Vagina (tissue), 2 donors: ENCODE measurements at regions not wholly inside any gene's neighbourhood (a gene's known extent, or its start where the extent isn't known, plus 50 kb on each side); places are given as distances from the start of the nearest gene placed in this dataset.

Experiments
- DNase-seq, 2 donors: peaks; one replicate each; pipeline ENCODE4 v3.0.0-alpha.2; 2017; ENCODE audit errors: extremely low spot score in 2 of 2
- H3K27ac ChIP-seq: fragments of 200-600 bp; sonication (generic); one replicate; pipeline ENCODE4 v1.5.1; 2019
- H3K27me3 ChIP-seq: fragments of 200-600 bp; sonication (generic); one replicate; pipeline ENCODE4 v1.5.1; 2019
- H3K36me3 ChIP-seq, 2 donors: fragments of 200-600 bp; sonication (generic); one replicate each; pipeline ENCODE4 v1.5.1; 2017 to 2019
- H3K4me1 ChIP-seq: fragments of 200-600 bp; sonication (generic); one replicate; pipeline ENCODE4 v1.5.1; 2019
- H3K4me3 ChIP-seq, 2 donors: fragments of 200-600 bp; sonication (generic); 1 replicate in 1 of 2; 2 replicates in 1 of 2; pipeline ENCODE4 v1.5.1; 2016 to 2019
- H3K9me3 ChIP-seq: fragments of 200-600 bp; sonication (generic); one replicate; pipeline ENCODE4 v1.5.1; 2019
- POLR2A ChIP-seq, 2 donors: fragments of 450-650 bp; IDR thresholded peaks; one replicate each; pipeline ENCODE4 v1.6.1; 2017; ENCODE audit warnings: antibody characterized with exemption in 2 of 2, mild to moderate bottlenecking in 2 of 2, moderate library complexity in 2 of 2
- POLR2AphosphoS5 ChIP-seq, 2 donors: sonication (generic); formaldehyde crosslinking; IDR thresholded peaks; one replicate each; pipeline ENCODE4 v1.9.0; 2017; ENCODE audit warnings: antibody characterized with exemption in 2 of 2, mild to moderate bottlenecking in 2 of 2, low read depth in 1 of 2; ENCODE audit not compliant: insufficient read depth in 1 of 2
- intact Hi-C: fragments of 100-400 bp; cut with DNase I; formaldehyde crosslinking; loops from one replicate; pipeline ENCODE4 v1.15.1; 2023
- TF ChIP-seq, protein P1 (sequence below), 3 experiments: fragments of 450-650 bp in 2 of 3; fragments of 200-600 bp in 1 of 3; sonication (generic) in 1 of 3; IDR thresholded peaks; one replicate each; pipeline ENCODE4 v1.5.1; 2017 to 2019; ENCODE audit warnings: antibody characterized with exemption in 3 of 3, mild to moderate bottlenecking in 2 of 3, moderate library complexity in 2 of 3

DNA sequence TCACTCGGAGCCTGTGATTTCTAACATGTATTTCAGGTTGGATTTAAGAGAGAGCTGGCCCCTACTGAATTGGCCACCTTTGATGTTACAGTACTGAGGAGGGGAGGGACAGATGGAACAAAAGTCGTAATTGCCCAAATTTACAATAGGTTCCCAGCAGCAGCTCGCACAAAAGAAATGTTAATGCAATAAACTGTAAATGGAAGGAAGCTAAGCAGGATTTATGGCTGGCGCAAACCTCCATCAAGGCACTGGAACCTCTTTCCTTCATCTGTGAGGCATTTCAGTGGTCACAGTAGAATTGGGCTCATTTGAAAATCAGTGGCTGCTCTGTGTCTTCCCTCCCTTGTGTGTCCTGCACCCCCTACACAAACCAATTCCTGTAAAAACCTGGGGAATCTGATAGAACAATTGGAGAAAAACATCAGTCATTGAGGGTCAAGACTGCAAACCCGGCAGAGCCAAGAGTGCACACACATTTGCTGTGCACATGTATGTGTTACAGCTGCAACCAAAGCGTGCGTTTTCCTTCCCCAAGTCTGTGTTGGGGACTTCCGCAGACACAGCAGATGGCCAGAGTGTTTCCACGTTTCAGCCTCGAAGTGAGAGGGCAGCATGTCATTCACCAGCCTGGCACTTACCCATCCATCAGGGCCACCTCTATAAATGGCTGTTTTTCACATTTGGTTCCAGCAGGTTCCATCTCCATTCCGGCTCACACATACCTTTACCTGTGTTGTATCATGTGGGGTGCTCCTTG is 192.8 kb downstream of the TM9SF2 start:
- H3K9me3 ChIP-seq, result no peaks in the 10 kb centered on the region
- DNase-seq, result no peak
- TF ChIP-seq POLR2AphosphoS5 (IDR thresholded peaks at IDR 0.05; ENCODE audit: insufficient read depth in 1 of 2, low read depth in 1 of 2) (no peak), POLR2A (IDR thresholded peaks at IDR 0.05) (no peak)
- TF ChIP-seq, protein P1, sequence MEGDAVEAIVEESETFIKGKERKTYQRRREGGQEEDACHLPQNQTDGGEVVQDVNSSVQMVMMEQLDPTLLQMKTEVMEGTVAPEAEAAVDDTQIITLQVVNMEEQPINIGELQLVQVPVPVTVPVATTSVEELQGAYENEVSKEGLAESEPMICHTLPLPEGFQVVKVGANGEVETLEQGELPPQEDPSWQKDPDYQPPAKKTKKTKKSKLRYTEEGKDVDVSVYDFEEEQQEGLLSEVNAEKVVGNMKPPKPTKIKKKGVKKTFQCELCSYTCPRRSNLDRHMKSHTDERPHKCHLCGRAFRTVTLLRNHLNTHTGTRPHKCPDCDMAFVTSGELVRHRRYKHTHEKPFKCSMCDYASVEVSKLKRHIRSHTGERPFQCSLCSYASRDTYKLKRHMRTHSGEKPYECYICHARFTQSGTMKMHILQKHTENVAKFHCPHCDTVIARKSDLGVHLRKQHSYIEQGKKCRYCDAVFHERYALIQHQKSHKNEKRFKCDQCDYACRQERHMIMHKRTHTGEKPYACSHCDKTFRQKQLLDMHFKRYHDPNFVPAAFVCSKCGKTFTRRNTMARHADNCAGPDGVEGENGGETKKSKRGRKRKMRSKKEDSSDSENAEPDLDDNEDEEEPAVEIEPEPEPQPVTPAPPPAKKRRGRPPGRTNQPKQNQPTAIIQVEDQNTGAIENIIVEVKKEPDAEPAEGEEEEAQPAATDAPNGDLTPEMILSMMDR (IDR thresholded peaks at IDR 0.05), result no peak
- H3K36me3 ChIP-seq, result no peaks in the 10 kb centered on the region
- intact Hi-C loops, result no loop called here
- H3K4me1 ChIP-seq, result no peaks in the 10 kb centered on the region
- H3K27me3 ChIP-seq, result no peaks in the 10 kb centered on the region
- no peak overlapping the region for H3K27ac ChIP-seq
- H3K4me3 ChIP-seq, result no peak overlapping the region

DNA sequence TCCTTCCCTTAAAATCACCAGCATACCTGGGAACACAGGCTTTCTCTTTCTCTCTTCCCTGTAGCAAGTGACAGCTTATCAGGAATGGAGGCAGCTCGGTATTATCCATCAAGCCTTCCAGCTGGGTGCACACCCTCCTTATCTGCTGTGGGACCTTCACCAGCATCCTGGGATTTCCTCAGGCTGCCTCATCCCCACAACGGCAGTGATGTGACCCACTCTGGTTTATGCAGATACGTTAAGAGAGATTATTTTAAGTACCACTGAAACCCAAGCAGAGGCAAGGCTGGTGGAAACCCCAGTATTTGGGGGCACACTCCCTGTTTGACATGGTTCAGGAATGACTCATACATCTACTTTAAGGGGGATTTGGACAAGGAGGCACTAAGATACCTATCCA is 192.1 kb downstream of the TM9SF2 start:
- DNase-seq, result no peak
- H3K36me3 ChIP-seq, result no peaks in the 10 kb centered on the region
- H3K27me3 ChIP-seq, result no peaks in the 10 kb centered on the region
- H3K4me1 ChIP-seq, result no peaks in the 10 kb centered on the region
- no peaks in the 10 kb centered on the region for H3K9me3 ChIP-seq
- H3K27ac ChIP-seq, result no peak overlapping the region
- intact Hi-C loops, result no loop called here
- H3K4me3 ChIP-seq, result no peak overlapping the region
- no peak for TF ChIP-seq POLR2AphosphoS5 (IDR thresholded peaks at IDR 0.05; ENCODE audit: insufficient read depth in 1 of 2, low read depth in 1 of 2)
- TF ChIP-seq, protein P1 (IDR thresholded peaks at IDR 0.05), result no peak
- no peak for TF ChIP-seq POLR2A (IDR thresholded peaks at IDR 0.05)

DNA sequence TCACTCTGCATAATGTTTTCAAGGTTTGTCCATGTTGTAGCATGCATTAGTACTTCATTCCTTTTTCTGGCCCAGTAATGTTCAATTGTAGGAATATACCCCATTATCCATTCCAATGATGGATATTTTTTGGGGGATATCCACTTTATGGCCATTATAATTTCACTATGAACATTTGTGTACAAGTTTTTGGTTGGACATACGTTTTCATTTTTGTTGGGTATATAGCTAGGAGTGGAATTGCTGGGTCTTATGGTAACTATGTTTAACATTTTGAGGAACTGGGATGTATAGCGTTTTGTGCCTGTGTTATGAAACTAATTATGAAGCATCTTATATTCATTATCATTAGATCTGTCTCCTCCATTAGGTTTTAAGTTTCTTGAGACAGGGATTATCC is 191.6 kb downstream of the TM9SF2 start:
- H3K27ac ChIP-seq, result no peak overlapping the region
- TF ChIP-seq, protein P1 (IDR thresholded peaks at IDR 0.05), result no peak
- TF ChIP-seq POLR2A (IDR thresholded peaks at IDR 0.05) (no peak), POLR2AphosphoS5 (IDR thresholded peaks at IDR 0.05; ENCODE audit: insufficient read depth in 1 of 2, low read depth in 1 of 2) (no peak)

DNA sequence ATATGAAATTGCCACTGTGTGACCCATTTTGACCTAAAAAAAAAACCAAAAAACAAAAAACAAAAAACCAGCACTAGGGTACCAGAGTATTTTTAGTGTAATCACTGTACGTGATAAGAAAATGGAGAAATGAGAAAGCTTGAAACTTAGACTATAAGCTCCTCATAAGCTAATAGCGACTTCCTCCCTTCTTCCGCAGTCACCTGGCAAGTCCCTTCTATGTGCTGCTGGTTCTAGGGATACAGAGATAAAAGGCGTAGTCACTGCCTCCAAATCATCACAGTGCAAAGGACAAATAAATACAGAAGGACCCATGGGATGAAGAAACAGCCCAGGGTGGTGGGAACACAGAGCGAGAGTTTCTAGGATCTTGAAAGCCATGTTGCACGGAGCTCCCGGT is 190.3 kb downstream of the TM9SF2 start:
- no peaks in the 10 kb centered on the region for H3K36me3 ChIP-seq
- TF ChIP-seq POLR2AphosphoS5 (IDR thresholded peaks at IDR 0.05; ENCODE audit: insufficient read depth in 1 of 2, low read depth in 1 of 2) (no peak), POLR2A (IDR thresholded peaks at IDR 0.05) (no peak)
- TF ChIP-seq, protein P1 (IDR thresholded peaks at IDR 0.05), result no peak
- H3K9me3 ChIP-seq, result no peaks in the 10 kb centered on the region
- no peak for DNase-seq
- intact Hi-C loops, result no loop called here
- H3K27ac ChIP-seq, result no peak overlapping the region
- no peak overlapping the region for H3K4me3 ChIP-seq
- no peaks in the 10 kb centered on the region for H3K4me1 ChIP-seq
- H3K27me3 ChIP-seq, result no peaks in the 10 kb centered on the region

More for the DNA sequence above, 191.6 kb downstream of the TM9SF2 start:
- Histone ChIP-seq H3K27me3 (no peaks in the 10 kb centered on the region), H3K4me3 (no peak overlapping the region), H3K9me3 (no peaks in the 10 kb centered on the region), H3K4me1 (no peaks in the 10 kb centered on the region), H3K36me3 (no peaks in the 10 kb centered on the region)
- no peak for DNase-seq
- intact Hi-C loops, result no loop called here

DNA sequence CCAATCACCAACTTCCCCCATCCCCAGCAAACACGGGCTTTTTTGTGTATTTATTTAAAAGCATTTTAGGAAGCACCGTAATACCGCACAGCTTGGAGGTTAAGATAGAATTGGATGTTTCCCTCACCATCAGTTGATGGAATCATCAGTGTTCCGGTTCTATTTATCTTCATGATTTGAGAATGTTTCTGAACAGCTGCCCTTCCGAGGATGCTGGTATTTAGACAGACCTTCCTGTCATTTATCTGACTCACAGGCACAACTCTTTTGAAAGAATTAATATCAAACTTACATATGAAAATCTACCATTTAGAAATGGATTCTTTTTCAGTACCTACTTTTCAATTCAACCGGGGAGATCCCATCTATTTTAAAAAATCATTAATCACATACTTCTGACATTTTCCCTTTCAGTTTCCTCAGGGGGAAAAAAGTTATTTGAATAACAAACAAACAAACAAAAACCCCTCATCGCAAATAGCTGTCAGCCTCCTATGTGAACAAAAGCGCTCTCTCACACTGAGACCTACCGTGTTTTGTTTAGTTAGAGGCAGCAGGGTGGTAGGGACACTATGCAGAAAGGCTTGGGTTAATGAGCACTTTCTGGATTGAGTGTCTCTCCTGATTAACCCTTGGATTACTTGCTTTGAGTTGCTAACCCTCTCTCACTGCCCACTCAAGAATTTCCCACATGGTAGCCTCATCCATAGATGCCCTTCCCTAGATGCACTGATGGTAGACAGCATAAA is 189.3 kb downstream of the TM9SF2 start:
- Histone ChIP-seq H3K36me3 (no peaks in the 10 kb centered on the region), H3K4me1 (no peaks in the 10 kb centered on the region), H3K9me3 (no peaks in the 10 kb centered on the region), H3K27ac (no peak overlapping the region), H3K4me3 (no peak overlapping the region), H3K27me3 (no peaks in the 10 kb centered on the region)
- TF ChIP-seq, protein P1 (IDR thresholded peaks at IDR 0.05), result no peak
- TF ChIP-seq POLR2AphosphoS5 (IDR thresholded peaks at IDR 0.05; ENCODE audit: insufficient read depth in 1 of 2, low read depth in 1 of 2), result no peak
- no peak for TF ChIP-seq POLR2A (IDR thresholded peaks at IDR 0.05)
- no peak for DNase-seq
- intact Hi-C loops, result no loop called here
